ENCODE measurements at regions not wholly inside any gene's neighbourhood (a gene's known extent, or its start where the extent isn't known, plus 50 kb on each side); places are given as distances from the start of the nearest gene placed in this dataset.

DNA sequence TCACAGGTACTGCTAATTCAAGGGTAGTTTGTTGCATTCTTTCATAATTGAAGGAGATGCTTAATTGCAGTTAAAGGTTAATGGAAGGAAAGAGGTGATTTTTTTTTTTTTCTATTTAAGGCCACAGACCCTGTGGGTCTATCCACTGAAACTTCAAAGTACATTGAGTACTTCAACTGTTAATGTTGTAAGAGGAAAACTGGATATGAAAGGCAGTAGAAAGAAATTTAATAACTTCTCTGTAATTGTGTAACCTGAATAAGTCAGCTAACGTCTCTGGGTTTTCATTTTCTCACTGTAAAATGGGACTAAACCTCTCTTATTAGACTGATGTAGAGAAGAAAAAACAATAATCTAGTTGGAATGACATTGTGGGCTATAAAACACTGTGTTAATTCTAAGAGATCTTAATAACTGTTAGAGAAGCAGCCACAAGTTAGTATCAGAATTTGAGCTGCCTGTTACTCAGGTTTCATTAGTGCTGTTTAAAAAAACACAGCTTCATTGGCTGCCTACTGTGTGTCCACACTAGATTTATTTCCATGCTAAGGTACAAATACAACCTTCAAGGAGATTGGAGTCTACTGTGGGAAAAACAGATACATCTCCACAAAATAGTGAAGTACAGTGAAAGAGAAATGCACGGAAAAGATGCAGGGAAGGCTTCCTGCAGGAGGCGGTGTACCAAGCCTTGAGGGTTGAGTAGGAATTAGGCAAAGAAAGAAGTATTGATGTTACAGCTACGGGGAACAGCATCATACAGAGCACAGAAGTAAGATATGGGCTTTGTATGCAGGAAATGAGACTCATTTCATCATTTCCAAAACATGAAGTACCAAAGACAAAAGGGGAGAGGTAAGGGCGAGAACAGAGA lies 483.6 kb downstream of the TAFA4 start:
- no peak for DNase-seq

DNA sequence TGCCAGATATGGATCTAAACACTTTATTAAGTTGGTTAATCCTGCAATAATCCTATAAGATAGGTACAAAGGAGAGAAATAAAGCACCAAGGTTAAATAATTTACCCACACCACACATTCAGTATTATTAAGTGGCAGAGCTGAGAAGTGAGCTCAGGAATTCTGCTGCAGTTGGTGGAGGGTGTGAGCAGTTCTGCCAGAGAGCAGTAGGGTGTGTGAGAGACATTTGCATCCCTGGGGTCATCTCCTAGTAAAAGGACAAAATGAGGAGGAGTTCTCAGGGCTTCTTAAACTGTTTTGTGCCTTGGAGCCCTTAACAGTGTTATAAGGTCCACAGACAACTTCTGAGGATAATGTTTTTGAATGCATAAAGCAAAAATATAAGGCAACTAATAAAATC lies 484.5 kb downstream of the TAFA4 start:
- no peak for DNase-seq

DNA sequence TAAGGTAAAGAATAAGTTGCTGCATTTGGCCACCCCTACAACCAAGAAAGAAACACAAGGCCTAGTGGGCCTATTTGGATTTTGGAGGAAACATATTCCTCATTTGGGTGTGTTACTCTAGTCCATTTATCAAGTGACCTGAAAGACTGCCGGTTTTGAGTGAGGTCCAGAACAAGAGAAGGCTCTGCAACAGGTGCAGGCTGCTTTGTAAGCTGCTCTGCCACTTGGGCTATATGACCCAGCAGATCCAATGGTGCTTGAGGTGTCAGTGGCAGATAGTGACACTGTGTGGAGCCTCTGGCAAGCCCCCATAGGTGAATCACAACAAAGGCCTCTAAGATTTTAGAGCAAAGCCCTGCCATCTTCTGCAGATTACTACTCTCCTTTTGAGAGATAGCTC lies 491.3 kb downstream of the TAFA4 start:
- no peak for DNase-seq

DNA sequence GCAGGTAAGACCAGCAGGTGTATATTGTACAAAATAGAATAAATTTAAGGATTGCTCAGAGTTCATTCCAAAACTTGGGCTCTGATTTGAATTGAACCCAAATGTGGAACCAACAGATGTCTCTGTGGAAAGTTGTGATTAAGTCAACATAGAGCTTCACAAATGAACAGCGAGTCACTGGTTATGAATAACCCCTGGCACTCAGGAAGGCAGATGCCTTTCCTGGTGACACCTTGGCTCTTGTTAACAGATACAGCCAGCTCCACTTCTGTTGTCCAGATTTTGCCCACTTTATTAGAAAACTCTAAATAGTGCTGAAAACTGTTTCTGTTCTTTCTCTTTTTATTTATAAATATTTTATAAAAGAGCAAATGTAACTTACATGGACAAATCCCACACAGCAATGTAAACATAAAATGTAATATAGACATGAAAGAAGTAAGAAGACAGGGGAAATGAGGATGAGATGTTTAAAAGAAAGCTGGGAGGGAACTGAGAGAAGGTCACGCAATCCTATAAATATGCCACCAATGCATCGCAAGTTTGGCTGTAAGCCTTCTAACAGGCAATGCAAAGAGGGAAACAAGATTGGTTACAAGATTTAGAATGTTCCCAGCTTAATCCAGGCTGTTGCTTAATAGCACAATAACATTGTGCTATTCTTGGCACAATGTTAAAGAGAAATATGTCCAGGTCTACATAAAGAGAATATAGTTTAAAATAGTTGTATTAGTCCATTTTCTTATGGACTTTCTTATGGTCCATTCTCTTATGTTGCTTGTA lies 495.5 kb downstream of the TAFA4 start:
- DNase-seq, result no peak

DNA sequence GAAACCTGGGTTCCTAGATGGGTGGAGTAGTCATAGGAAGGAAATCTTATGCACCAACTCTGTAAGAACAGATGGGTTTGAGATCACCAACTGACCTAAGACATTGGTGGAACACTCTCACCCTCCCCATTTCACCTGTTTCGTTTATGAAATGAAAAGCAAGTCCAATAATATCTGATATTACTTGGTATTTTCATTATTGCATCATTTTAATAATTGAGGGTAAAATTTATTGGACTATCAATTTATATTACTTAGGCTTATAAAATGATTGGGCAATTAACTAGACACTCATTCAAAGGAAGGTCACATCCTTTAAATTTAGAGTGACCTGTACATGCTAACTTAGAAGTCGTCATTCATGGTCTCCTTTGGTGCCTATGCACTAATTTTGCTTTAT lies 503.9 kb downstream of the TAFA4 start:
- no peak for DNase-seq

DNA sequence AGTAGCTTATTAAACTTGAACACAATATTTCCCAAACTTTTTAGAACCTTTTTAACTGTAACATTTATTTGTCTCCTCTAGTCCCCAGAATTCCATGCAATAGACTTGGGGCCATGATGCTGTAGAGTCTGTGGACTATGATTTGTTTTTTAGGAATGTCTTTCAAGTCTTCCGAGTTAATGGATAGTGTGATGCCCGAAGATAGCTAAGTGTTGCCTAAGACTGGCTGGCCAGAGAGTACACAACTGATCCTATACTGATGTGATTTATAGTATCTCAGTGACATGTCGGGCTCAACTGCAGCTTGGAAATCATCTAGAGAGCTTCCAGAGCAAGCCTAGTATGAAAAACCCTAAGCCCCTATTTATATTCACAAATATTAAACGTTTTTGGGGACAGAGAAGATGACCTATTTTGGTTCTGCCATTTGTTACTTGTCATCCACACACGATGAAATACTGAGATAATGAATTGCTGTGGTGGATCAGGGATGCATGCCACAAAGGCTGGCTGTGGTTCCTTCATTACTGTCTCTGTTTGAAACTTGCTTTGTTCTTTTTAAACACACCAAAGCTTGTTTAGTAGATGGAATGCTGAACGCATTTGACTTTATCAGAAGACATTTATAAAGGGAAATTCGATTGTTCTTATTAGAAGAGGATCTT lies 507.4 kb downstream of the TAFA4 start:
- DNase-seq, result no peak

DNA sequence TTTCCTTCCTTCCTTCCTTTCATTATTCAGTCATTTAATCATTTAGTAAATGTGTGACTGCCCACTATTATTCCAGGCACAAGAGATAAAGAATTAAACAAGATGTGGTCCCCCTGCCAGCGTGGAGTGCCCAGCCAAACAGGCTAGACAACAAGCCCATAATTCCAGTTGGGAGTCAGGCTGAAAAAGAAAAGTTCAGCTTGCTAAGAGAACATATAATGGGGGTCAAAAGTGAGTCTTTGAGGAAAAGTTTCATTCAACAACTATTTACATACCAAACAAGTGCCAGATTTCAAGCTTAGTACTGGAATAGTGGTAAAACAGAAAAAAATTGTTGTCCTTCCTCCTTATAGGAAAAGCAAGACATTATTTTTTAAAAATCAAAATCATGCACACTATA lies 523.7 kb downstream of the TAFA4 start:
- no peak for DNase-seq

DNA sequence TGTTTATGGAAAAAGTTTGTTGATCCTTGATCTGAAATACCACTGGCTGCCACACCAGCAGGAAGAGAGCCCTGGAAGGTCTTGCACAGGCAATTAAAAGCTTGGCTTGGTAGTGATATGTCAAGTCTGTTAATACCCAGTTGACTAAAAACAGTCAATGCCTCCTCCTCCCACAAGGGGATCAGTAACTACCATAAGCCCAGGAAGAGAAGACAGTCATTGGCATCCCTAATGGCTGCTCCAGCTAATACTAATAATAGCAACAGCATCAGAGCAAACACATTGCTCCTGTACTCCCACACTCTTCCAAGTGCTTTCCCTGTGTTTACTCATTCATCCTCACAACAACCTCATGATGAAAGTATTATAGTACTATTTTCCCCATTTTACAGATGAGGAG lies 528.6 kb downstream of the TAFA4 start:
- no peak for DNase-seq

DNA sequence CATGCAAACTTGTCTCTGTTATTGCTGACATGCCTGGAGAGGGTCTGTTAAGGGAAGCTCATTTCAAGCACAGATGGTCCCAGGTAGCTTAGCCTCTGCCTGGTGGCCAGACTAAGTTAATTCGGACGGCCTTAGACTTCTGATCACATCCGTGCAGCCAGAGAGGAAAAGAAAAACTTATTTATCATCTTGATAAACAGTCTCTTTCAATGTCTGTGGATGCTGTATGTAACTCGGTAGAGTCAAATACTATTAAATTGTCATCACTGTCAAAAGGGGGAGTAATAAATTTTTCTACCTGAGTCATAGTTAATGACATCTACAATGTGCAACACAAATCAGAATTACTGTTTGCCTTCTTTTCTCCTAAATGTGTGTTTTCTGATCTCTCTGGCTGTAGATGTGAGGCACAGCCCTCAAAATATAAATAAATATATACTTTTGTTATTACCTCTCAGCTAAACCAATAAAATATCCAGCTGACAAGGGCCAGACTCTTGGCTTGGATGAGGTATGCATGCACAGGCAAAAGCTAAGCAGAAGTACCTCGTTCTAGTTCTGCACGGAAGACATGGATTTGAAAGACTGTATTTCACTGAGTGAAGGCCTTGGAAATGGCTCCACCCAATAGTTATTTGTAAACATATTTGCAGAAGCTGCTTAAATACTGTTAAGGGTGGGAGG lies 530.0 kb downstream of the TAFA4 start:
- DNase-seq, result no peak

DNA sequence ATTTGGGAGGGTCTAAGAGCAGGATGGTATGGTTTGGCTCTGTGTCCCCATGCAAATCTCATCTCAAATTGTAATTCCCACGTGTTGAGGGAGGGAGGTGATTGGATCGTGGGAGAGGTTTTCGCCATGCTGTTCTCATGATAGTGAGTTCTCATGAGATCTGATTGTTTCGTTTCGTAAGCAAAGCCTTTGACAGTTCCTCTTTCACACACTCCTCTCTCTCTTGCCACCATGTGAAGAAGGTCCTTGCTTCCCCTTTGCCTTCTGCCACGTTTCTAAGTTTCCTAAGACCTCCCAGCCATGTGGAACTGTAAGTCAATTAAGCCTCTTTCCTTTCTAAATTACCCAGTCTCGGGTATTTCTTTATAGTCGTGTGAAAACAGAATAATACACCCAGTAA lies 553.7 kb downstream of the TAFA4 start:
- no peak for DNase-seq

DNA sequence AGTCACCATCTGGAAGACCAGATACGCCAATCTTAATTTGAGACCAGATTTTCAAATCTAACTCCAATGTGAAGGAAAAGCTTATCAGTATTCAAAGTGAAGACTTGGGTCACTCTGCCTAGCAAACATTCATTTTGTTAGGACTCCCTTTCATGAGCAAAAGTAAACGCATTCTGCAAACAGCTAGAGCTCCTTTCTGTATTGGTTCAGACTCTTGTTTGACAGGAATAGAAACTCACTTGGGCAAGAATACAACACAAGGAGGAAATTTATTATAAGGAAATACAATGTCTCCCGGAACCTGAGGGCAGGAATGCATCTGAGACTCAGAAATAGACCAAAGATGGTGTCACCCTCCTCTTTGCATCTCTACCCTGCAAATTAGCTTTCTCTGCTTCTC lies 558.6 kb downstream of the TAFA4 start:
- DNase-seq, result no peak

DNA sequence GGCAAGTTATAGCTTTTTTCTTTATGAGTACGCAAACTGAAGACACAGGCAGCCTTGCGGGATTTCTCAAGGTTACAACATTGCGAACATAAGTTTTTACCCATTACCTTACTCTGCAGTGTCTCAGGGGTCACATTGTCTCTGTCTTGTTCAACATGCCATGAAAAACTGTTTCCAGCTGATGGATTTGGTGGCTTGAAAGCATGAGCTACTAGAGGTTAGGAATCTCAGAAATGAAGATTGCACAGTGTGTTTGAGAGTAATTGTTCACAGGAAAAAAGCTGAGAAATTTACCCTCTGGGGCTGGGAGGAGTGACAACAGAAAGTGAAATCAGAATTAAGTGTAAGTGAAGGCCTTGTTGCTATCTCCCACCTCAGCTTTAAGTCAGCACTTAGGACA lies 568.6 kb downstream of the TAFA4 start:
- DNase-seq, result no peak

DNA sequence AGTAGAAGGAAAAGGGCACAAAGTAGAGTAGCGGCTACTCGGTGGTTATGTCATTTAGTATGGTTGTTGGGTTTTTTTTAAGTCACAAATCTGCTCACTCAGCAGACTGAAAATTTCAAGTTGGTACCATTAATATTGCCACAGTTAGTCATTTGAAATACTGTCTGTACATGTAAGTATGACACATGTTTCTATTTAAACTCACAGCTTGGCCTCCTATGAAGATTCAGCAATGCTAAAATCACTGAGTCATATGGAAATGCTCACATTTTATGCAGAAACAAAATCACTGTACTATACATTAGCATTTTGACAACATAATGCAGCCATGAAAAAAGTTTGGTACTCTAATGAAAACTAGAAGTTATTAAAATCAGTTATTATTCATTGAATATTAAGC lies 571.9 kb downstream of the TAFA4 start:
- no peak for DNase-seq

DNA sequence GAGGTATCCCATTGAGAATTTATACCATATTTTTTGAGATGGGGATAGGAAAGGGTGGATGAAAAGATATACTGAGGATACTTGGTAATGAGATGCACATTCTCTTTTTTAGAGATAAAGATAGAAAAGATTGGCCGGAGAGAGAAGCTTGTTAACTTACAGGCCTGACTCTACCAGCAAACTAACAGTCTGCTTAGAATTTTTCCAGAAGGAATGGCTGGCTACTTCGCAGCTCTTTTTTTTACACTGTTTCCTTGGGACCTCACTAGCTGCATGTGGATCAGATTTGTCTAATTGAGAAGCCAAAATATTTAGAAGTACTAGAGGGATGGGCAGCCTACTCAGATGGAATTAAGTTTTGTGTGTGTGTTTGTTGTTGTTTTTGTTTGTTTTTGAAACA lies 586.6 kb downstream of the TAFA4 start:
- no peak for DNase-seq

DNA sequence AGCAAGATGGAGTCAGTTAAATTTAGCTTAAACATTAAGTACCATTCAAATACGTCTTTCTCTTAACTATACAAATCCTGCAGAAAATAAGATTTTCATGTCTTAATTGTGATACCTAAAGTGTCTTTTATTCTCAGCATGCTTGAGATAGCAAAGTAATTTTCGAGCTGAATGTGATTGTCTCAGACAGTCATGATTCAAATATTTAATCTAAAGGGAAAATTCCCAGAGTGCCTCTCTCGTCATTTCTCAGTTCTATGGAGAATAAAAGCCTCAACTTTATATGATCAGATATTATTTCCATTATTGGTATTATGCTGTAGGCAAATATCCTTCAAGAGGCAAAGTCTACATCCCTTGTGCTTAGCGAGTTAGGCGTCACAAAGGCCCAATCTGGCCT lies 589.9 kb downstream of the TAFA4 start:
- no peak for DNase-seq

DNA sequence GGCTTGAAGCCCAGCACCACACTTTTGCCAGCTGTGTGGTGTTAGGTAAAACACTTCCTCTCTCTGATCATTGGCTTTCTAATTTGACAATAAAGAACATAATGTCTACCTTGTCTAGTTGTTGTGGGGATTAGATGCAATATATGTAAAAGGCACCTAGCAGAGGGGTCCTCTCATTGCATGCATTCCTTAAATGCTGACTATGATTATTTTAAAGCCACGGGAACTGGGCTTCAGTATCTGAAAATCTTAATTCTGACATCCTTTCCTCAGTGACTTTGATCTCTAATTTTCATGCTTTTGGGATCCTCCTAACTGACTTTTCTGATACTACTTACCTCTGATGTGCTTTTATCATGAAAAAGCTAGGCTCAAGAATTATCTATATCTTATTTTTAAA lies 596.3 kb downstream of the TAFA4 start:
- no peak for DNase-seq

DNA sequence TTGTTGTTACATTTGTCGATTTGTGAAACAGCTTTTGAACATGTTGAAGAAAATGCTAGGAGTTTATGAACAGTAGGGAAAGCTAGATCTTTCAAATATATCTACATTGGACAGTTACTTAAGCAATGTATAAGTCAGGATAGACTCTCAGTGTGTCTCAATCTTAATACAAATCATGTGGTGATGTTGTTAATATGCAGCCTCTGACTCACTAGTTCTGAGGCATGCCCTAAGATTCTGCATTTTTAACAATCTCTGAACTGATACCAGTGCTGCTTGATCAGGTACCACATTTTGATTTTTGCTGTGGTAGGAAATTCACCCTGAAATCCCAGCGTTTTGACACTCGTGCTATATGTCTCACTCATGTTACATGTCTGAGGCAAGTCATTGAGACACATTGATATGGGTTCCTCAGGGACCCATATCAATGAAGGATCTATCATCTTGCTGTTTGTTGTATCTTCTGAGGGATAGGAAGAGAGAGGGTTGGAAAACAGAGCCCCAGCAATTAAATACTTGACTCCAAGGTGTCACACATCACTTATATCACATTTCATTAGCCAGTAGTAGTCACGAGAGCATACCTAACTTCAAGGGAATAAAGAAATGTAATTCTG lies 597.9 kb downstream of the TAFA4 start:
- DNase-seq, result no peak

DNA sequence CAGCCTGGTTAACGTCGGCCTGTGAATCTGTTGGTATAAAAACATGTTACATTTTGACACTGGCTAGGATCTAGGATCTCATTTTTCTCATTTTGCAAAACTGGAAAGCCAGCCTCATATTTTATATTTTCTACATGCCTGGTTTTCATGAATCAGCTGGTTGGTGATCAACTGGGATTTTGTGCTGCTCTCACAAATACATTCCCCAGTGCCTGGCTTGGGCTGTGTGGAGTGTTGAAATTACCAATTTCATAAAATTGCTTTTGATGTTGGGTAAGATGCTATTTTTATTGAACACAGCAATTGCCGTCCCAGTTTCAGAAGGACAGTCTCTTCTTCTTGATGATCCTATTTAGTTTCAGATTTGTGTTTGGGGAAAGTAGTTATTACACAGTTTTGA lies 604.3 kb downstream of the TAFA4 start:
- no peak for DNase-seq

DNA sequence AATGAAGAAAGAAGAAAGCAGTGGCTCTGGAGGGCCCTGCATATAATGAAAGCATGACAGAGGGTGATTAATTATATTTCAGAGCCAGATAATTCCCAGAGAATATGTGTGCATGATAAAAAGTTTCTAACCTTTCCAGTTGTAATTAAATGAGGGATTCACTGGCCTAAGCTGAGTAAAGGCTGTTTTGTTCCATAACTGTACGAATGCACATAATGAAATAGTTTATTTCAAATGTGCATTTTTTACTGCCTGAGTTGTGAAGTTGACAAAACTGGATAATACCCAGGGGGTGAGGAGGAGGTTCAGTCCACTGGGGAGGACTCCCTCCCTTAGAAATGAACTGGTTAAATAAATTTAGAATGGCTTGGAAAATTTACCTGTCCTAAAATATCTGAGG lies 616.4 kb downstream of the TAFA4 start:
- DNase-seq, result no peak

DNA sequence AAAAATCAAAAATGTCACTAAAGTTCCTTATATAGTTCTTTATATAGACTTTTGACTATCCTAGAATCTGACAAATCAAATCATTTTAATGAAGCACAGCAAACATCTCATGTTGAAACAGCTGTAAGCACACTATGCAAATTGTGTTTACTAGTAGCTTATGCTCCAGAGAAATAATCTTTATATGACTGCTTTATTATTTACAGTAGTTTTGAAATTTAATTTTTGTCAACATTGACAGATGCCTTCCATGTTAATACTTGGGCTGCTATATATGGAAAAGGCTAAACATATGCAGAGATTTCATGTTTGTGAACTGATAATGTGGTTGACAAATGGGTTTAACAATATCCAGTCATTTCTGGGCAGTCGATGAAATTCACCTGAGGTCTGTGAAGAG lies 616.8 kb downstream of the TAFA4 start:
- no peak for DNase-seq

DNA sequence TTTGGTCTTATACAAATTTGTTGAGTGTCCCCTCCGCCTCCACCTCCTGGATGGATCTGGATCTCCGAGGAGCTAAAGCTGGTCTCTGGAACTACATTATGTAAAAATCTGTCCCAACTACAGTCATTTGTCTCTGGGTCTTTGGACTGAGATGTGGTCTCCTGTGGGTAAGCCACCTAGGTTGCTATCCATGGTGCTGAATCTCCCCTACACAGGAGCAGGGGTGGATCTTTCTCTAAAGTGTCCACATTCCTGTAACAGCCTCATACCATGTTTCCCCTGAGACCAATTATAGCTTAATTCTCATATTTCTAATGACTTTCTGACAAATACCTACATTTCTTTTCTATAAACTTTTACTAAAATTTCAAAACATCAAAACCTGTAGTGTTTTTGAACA lies 625.8 kb downstream of the TAFA4 start:
- DNase-seq, result peak; percentile 9

DNA sequence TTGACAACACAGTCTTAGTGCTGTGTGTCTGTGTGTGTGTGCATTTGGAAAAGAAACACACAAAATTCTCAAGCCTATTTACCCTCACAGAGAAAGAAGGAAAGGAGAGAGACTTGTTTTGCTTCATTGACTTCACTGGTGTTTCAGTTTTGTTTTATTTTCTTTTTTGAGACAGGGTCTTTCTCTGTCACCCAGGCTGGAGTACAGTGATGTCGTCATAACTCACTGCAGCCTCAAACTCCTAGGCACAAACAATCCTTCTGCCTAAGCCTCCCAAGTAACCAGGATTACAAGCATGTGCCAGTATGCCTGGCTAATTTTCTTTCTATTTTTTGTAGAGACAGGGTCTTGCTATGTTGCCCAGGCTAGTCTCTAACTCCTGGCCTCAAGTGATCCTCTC lies 636.9 kb downstream of the TAFA4 start:
- DNase-seq, result no peak

DNA sequence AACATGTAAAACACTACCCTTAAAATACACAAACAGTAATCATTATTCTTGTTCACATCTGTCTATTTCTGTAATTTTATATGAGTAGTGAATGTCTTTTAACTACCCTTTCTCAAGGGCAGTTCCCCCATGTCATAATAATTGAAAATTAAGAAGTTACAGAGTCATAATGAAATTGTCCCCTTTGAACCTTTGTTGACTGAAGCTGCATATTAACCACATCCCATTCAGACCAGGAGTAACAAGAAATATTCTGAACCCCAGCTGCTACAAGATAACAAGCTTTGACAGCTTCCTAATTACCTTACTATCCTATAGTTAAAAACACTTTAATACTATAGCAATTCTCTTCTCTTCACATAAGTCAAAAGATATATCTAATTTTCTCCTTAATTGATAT lies 635.9 kb upstream of the SUCLG2 start:
- DNase-seq, result no peak
